Astrocyte (in vitro differentiated cells and primary cell): ENCODE measurements at regions not wholly inside any gene's neighbourhood (a gene's known extent, or its start where the extent isn't known, plus 50 kb on each side); places are given as distances from the start of the nearest gene placed in this dataset.

Source experiments
- EZH2 ChIP-seq: IDR thresholded peaks from 2 replicates; pipeline ENCODE4 v1.6.1; 2012; ENCODE audit warnings: mild to moderate bottlenecking, low read length, inconsistent platforms; ENCODE audit not compliant: insufficient read depth
- TF ChIP-seq, protein P1 (sequence below): IDR thresholded peaks from 2 replicates; pipeline ENCODE4 v1.5.1; 2011; ENCODE audit warnings: low read depth, mild to moderate bottlenecking, inconsistent platforms, low read length, moderate library complexity; ENCODE audit not compliant: insufficient read depth

GRCh38 chr16:6027733-6028132 lies 930.1 kb upstream of the EEF2KMT start:
- TF ChIP-seq, protein P1, sequence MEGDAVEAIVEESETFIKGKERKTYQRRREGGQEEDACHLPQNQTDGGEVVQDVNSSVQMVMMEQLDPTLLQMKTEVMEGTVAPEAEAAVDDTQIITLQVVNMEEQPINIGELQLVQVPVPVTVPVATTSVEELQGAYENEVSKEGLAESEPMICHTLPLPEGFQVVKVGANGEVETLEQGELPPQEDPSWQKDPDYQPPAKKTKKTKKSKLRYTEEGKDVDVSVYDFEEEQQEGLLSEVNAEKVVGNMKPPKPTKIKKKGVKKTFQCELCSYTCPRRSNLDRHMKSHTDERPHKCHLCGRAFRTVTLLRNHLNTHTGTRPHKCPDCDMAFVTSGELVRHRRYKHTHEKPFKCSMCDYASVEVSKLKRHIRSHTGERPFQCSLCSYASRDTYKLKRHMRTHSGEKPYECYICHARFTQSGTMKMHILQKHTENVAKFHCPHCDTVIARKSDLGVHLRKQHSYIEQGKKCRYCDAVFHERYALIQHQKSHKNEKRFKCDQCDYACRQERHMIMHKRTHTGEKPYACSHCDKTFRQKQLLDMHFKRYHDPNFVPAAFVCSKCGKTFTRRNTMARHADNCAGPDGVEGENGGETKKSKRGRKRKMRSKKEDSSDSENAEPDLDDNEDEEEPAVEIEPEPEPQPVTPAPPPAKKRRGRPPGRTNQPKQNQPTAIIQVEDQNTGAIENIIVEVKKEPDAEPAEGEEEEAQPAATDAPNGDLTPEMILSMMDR: no peak
- no peak for TF ChIP-seq EZH2
